GM23338 (cell line): ENCODE measurements at regions not wholly inside any gene's neighbourhood (a gene's known extent, or its start where the extent isn't known, plus 50 kb on each side); places are given as distances from the start of the nearest gene placed in this dataset.

Experiments used
- ATAC-seq: fragments of 200-7000 bp; cut with Tn5 transposase; 3 replicates; pipeline ENCODE4 v1.9.1; 2020
- DNase-seq: peaks from one replicate; pipeline ENCODE4 v3.0.0-alpha.2; 2015; ENCODE audit warnings: low spot score
- H2AFZ ChIP-seq: fragments of 200-600 bp; sonication (generic); 2 replicates; pipeline ENCODE4 v1.8.0; 2016; ENCODE audit warnings: antibody characterized with exemption, mild to moderate bottlenecking, moderate library complexity
- H3F3A ChIP-seq: fragments of 200-600 bp; sonication (generic); replicated peaks from 2 replicates; pipeline ENCODE4 v1.8.0; 2017; ENCODE audit warnings: antibody characterized with exemption, mixed run types, low read depth
- H3K27ac ChIP-seq: fragments of 200-600 bp; sonication (generic); 2 replicates; pipeline ENCODE4 v1.6.1; 2016; ENCODE audit warnings: low read depth
- H3K27me3 ChIP-seq: fragments of 200-600 bp; sonication (generic); 2 replicates; pipeline ENCODE4 v1.8.0; 2016; ENCODE audit warnings: mild to moderate bottlenecking, mixed run types, moderate library complexity; ENCODE audit not compliant: insufficient read depth
- H3K36me3 ChIP-seq: fragments of 200-600 bp; sonication (generic); 2 replicates; pipeline ENCODE4 v1.8.0; 2016; ENCODE audit warnings: mild to moderate bottlenecking; ENCODE audit not compliant: insufficient read depth
- H3K4me1 ChIP-seq: fragments of 200-600 bp; sonication (generic); 2 replicates; pipeline ENCODE4 v1.8.0; 2016; ENCODE audit warnings: mild to moderate bottlenecking, moderate library complexity; ENCODE audit not compliant: insufficient read depth
- H3K4me2 ChIP-seq: fragments of 200-600 bp; sonication (generic); 2 replicates; pipeline ENCODE4 v1.7.1; 2017; ENCODE audit warnings: mixed run types
- H3K4me3 ChIP-seq: fragments of 200-600 bp; sonication (generic); 2 replicates; pipeline ENCODE4 v1.6.1; 2016; ENCODE audit warnings: mixed run types
- H3K79me2 ChIP-seq: fragments of 200-600 bp; sonication (generic); replicated peaks from 2 replicates; pipeline ENCODE4 v1.8.0; 2017; ENCODE audit warnings: mild to moderate bottlenecking; ENCODE audit not compliant: insufficient read depth
- H3K9me2 ChIP-seq: fragments of 200-600 bp; sonication (generic); 2 replicates; pipeline ENCODE4 v1.8.0; 2017; ENCODE audit not compliant: insufficient read depth
- H4K20me1 ChIP-seq: fragments of 200-600 bp; sonication (generic); replicated peaks from 2 replicates; pipeline ENCODE4 v1.8.0; 2017; ENCODE audit warnings: mild to moderate bottlenecking; ENCODE audit not compliant: insufficient read depth
- H3K27ac Mint-ChIP-seq: 2 replicates; pipeline ENCODE4 v1.8.0; 2020; ENCODE audit warnings: inconsistent platforms, mild to moderate bottlenecking, moderate library complexity, mixed read lengths
- H3K27me3 Mint-ChIP-seq: 3 replicates; pipeline ENCODE4 v1.8.0; 2022; ENCODE audit warnings: low read depth, mild to moderate bottlenecking, moderate library complexity, mixed read lengths, inconsistent platforms; ENCODE audit not compliant: insufficient read depth, poor library complexity
- H3K36me3 Mint-ChIP-seq: 3 replicates; pipeline ENCODE4 v1.8.0; 2021; ENCODE audit warnings: low read depth, mild to moderate bottlenecking, inconsistent platforms, moderate library complexity, mixed read lengths
- H3K4me1 Mint-ChIP-seq: 3 replicates; pipeline ENCODE4 v1.8.0; 2020; ENCODE audit warnings: mild to moderate bottlenecking, inconsistent platforms, mixed read lengths
- H3K4me3 Mint-ChIP-seq: 3 replicates; pipeline ENCODE4 v1.8.0; 2021; ENCODE audit warnings: moderate library complexity, mild to moderate bottlenecking, inconsistent platforms, mixed read lengths
- H3K9me3 Mint-ChIP-seq: 3 replicates; pipeline ENCODE4 v1.8.0; 2020; ENCODE audit warnings: moderate library complexity, mild to moderate bottlenecking, inconsistent platforms, mixed read lengths
- EZH2phosphoT487 ChIP-seq: fragments of 200-600 bp; sonication (generic); IDR thresholded peaks from one replicate; pipeline ENCODE4 v1.8.1; 2018; ENCODE audit warnings: antibody characterized with exemption; ENCODE audit not compliant: unreplicated experiment
- JUNB ChIP-seq: IDR thresholded peaks from one replicate; pipeline ENCODE4 v1.6.1; 2016; ENCODE audit warnings: antibody characterized with exemption; ENCODE audit not compliant: unreplicated experiment
- NANOG ChIP-seq: IDR thresholded peaks from 2 replicates; pipeline ENCODE4 v1.6.1; 2016; ENCODE audit warnings: antibody characterized with exemption, borderline replicate concordance
- POLR2AphosphoS5 ChIP-seq: IDR thresholded peaks from 2 replicates; pipeline ENCODE4 v1.6.1; 2016; ENCODE audit warnings: antibody characterized with exemption, low read depth
- STAT1 ChIP-seq: IDR thresholded peaks from one replicate; pipeline ENCODE4 v1.6.1; 2016; ENCODE audit warnings: antibody characterized with exemption; ENCODE audit not compliant: unreplicated experiment
- TF ChIP-seq, protein P1 (sequence below): IDR thresholded peaks from one replicate; pipeline ENCODE4 v1.6.1; 2018; ENCODE audit warnings: antibody characterized with exemption; ENCODE audit not compliant: unreplicated experiment
- TF ChIP-seq, protein P2 (sequence below): fragments of 250-450 bp; sonication (Bioruptor Pico); IDR thresholded peaks from 2 replicates; pipeline ENCODE4 v1.5.0; 2020; ENCODE audit warnings: mild to moderate bottlenecking, moderate library complexity
- TF ChIP-seq, protein P3 (sequence below): IDR thresholded peaks from 2 replicates; pipeline ENCODE4 v1.6.1; 2016; ENCODE audit warnings: antibody characterized with exemption

DNA sequence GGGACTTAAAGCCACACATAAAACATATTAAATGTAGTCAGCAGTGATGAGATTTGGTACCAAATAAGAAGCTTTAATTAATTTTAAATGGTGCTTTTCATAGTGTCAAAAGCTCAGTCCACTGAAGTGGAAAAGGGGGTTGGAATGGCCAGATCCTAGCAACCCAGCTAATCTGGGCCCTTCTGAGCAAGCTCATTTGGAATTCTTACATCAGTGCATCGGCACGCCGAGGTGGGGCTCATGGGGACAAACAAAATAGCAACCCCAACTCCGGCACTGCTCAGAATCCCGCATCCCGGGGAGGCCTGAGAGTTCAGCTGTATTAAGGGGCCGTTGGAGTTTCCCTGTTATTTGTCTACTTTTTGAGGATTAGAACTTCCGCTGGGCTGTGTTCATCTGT is 526.4 kb downstream of the SOX2 start:
- H3K27me3 Mint-ChIP-seq = no peaks in the 10 kb centered on the region
- ATAC-seq = peak; percentile 95
- H4K20me1 ChIP-seq = no peaks in the 10 kb centered on the region
- H2AFZ ChIP-seq = peak overlapping the region; percentile 53
- no peaks in the 10 kb centered on the region for H3K79me2 ChIP-seq
- H3K4me3 ChIP-seq = no peak overlapping the region
- H3F3A ChIP-seq = 0 out of 2 replicates have a peak, but pooled peaks cover 3% of the 10 kb centered on the region
- H3K4me1 ChIP-seq = peaks cover 19% of the 10 kb centered on the region
- no peaks in the 10 kb centered on the region for H3K27me3 ChIP-seq
- H3K27ac Mint-ChIP-seq = peak overlapping the region; percentile 44
- H3K4me3 Mint-ChIP-seq = no peak overlapping the region
- peak; percentile 55 for DNase-seq
- no peaks in the 10 kb centered on the region for H3K36me3 Mint-ChIP-seq
- TF ChIP-seq POLR2AphosphoS5 (no peak), STAT1 (no peak), NANOG (no peak), JUNB (no peak), EZH2phosphoT487 (no peak)
- TF ChIP-seq, protein P1, sequence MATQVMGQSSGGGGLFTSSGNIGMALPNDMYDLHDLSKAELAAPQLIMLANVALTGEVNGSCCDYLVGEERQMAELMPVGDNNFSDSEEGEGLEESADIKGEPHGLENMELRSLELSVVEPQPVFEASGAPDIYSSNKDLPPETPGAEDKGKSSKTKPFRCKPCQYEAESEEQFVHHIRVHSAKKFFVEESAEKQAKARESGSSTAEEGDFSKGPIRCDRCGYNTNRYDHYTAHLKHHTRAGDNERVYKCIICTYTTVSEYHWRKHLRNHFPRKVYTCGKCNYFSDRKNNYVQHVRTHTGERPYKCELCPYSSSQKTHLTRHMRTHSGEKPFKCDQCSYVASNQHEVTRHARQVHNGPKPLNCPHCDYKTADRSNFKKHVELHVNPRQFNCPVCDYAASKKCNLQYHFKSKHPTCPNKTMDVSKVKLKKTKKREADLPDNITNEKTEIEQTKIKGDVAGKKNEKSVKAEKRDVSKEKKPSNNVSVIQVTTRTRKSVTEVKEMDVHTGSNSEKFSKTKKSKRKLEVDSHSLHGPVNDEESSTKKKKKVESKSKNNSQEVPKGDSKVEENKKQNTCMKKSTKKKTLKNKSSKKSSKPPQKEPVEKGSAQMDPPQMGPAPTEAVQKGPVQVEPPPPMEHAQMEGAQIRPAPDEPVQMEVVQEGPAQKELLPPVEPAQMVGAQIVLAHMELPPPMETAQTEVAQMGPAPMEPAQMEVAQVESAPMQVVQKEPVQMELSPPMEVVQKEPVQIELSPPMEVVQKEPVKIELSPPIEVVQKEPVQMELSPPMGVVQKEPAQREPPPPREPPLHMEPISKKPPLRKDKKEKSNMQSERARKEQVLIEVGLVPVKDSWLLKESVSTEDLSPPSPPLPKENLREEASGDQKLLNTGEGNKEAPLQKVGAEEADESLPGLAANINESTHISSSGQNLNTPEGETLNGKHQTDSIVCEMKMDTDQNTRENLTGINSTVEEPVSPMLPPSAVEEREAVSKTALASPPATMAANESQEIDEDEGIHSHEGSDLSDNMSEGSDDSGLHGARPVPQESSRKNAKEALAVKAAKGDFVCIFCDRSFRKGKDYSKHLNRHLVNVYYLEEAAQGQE = no peak
- TF ChIP-seq, protein P2, sequence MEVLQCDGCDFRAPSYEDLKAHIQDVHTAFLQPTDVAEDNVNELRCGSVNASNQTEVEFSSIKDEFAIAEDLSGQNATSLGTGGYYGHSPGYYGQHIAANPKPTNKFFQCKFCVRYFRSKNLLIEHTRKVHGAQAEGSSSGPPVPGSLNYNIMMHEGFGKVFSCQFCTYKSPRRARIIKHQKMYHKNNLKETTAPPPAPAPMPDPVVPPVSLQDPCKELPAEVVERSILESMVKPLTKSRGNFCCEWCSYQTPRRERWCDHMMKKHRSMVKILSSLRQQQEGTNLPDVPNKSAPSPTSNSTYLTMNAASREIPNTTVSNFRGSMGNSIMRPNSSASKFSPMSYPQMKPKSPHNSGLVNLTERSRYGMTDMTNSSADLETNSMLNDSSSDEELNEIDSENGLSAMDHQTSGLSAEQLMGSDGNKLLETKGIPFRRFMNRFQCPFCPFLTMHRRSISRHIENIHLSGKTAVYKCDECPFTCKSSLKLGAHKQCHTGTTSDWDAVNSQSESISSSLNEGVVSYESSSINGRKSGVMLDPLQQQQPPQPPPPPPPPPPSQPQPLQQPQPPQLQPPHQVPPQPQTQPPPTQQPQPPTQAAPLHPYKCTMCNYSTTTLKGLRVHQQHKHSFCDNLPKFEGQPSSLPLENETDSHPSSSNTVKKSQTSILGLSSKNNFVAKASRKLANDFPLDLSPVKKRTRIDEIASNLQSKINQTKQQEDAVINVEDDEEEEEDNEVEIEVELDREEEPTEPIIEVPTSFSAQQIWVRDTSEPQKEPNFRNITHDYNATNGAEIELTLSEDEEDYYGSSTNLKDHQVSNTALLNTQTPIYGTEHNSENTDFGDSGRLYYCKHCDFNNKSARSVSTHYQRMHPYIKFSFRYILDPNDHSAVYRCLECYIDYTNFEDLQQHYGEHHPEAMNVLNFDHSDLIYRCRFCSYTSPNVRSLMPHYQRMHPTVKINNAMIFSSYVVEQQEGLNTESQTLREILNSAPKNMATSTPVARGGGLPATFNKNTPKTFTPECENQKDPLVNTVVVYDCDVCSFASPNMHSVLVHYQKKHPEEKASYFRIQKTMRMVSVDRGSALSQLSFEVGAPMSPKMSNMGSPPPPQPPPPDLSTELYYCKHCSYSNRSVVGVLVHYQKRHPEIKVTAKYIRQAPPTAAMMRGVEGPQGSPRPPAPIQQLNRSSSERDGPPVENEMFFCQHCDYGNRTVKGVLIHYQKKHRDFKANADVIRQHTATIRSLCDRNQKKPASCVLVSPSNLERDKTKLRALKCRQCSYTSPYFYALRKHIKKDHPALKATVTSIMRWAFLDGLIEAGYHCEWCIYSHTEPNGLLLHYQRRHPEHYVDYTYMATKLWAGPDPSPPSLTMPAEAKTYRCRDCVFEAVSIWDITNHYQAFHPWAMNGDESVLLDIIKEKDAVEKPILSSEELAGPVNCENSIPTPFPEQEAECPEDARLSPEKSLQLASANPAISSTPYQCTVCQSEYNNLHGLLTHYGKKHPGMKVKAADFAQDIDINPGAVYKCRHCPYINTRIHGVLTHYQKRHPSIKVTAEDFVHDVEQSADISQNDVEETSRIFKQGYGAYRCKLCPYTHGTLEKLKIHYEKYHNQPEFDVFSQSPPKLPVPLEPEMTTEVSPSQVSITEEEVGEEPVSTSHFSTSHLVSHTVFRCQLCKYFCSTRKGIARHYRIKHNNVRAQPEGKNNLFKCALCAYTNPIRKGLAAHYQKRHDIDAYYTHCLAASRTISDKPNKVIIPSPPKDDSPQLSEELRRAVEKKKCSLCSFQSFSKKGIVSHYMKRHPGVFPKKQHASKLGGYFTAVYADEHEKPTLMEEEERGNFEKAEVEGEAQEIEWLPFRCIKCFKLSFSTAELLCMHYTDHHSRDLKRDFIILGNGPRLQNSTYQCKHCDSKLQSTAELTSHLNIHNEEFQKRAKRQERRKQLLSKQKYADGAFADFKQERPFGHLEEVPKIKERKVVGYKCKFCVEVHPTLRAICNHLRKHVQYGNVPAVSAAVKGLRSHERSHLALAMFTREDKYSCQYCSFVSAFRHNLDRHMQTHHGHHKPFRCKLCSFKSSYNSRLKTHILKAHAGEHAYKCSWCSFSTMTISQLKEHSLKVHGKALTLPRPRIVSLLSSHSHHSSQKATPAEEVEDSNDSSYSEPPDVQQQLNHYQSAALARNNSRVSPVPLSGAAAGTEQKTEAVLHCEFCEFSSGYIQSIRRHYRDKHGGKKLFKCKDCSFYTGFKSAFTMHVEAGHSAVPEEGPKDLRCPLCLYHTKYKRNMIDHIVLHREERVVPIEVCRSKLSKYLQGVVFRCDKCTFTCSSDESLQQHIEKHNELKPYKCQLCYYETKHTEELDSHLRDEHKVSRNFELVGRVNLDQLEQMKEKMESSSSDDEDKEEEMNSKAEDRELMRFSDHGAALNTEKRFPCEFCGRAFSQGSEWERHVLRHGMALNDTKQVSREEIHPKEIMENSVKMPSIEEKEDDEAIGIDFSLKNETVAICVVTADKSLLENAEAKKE (CRISPR knock-in tag) = no peak
- TF ChIP-seq, protein P3, sequence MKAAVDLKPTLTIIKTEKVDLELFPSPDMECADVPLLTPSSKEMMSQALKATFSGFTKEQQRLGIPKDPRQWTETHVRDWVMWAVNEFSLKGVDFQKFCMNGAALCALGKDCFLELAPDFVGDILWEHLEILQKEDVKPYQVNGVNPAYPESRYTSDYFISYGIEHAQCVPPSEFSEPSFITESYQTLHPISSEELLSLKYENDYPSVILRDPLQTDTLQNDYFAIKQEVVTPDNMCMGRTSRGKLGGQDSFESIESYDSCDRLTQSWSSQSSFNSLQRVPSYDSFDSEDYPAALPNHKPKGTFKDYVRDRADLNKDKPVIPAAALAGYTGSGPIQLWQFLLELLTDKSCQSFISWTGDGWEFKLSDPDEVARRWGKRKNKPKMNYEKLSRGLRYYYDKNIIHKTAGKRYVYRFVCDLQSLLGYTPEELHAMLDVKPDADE = no peak
- no peaks in the 10 kb centered on the region for H3K9me2 ChIP-seq
- no peak overlapping the region for H3K27ac ChIP-seq
- no peak overlapping the region for H3K4me2 ChIP-seq
- peaks cover 25% of the 10 kb centered on the region for H3K4me1 Mint-ChIP-seq
- H3K36me3 ChIP-seq = no peaks in the 10 kb centered on the region
- no peaks in the 10 kb centered on the region for H3K9me3 Mint-ChIP-seq
